ENCODE measurements at regions not wholly inside any gene's neighbourhood (a gene's known extent, or its start where the extent isn't known, plus 50 kb on each side); places are given as distances from the start of the nearest gene placed in this dataset.
"Not testable (repeated sequence)": the region's sequence is repeated elsewhere in the genome, so short reads cannot be mapped to it uniquely, and the experiment has no call there.

GRCh38 chr4:74505355-74505978 is 60.5 kb downstream of the AREG start:
- in situ Hi-C loops (cut with MboI; ENCODE audit: low sequenced_read_pairs in 4 of 4); H3K27me3 ChIP-seq; intact Hi-C loops (cut with DNase I; ENCODE audit: low total_unique reads); H3K27ac ChIP-seq; ATAC-seq; H3K4me1 ChIP-seq; H3K4me3 ChIP-seq; DNase-seq; H3K36me3 ChIP-seq; H3K9me3 ChIP-seq: not testable (repeated sequence)

GRCh38 chr4:74509363-74509762 is 64.4 kb downstream of the AREG start:
- DNase-seq; H3K27ac ChIP-seq; ATAC-seq; H3K27me3 ChIP-seq; in situ Hi-C loops (cut with MboI; ENCODE audit: low sequenced_read_pairs in 4 of 4); H3K9me3 ChIP-seq; H3K36me3 ChIP-seq; H3K4me3 ChIP-seq; intact Hi-C loops (cut with DNase I; ENCODE audit: low total_unique reads); H3K4me1 ChIP-seq: not testable (repeated sequence)

GRCh38 chr4:74516303-74516702 is 71.4 kb downstream of the AREG start:
- Histone ChIP-seq H3K36me3 (no peaks in the 10 kb centered on the region), H3K27me3 (no peaks in the 10 kb centered on the region), H3K9me3 (no peaks in the 10 kb centered on the region), H3K4me3 (no peak overlapping the region), H3K27ac (no peak overlapping the region), H3K4me1 (no peaks in the 10 kb centered on the region)
- in situ Hi-C loops (cut with MboI; ENCODE audit: low sequenced_read_pairs in 4 of 4): no loop called here
- ATAC-seq: no peak
- TF ChIP-seq CTCF (IDR thresholded peaks at IDR 0.05 in 4 of 5, conservative IDR thresholded peaks at IDR 0.05 in 1 of 5) (no peak), POLR2A (IDR thresholded peaks at IDR 0.05) (no peak)
- intact Hi-C loops (cut with DNase I; ENCODE audit: low total_unique reads): no loop called here
- DNase-seq: no peak

GRCh38 chr4:74517996-74518395 is 73.1 kb downstream of the AREG start:
- Histone ChIP-seq H3K4me1 (no peaks in the 10 kb centered on the region), H3K36me3 (no peaks in the 10 kb centered on the region), H3K4me3 (no peak overlapping the region), H3K27me3 (no peaks in the 10 kb centered on the region), H3K9me3 (no peaks in the 10 kb centered on the region), H3K27ac (no peak overlapping the region)
- ATAC-seq (no peak), DNase-seq (no peak)
- TF ChIP-seq POLR2A (IDR thresholded peaks at IDR 0.05): no peak
- no peak for TF ChIP-seq CTCF (IDR thresholded peaks at IDR 0.05 in 4 of 5, conservative IDR thresholded peaks at IDR 0.05 in 1 of 5)
- intact Hi-C loops (cut with DNase I; ENCODE audit: low total_unique reads): no loop called here
- in situ Hi-C loops (cut with MboI; ENCODE audit: low sequenced_read_pairs in 4 of 4): no loop called here

- H3K27ac ChIP-seq: no peak overlapping the region
- no peaks in the 10 kb centered on the region for H3K4me1 ChIP-seq
- H3K36me3 ChIP-seq: no peaks in the 10 kb centered on the region
- no peak overlapping the region for H3K4me3 ChIP-seq
- intact Hi-C loops (cut with DNase I; ENCODE audit: low total_unique reads): no loop called here
- H3K9me3 ChIP-seq: no peaks in the 10 kb centered on the region
- ATAC-seq (no peak), DNase-seq (no peak)
- in situ Hi-C loops (cut with MboI; ENCODE audit: low sequenced_read_pairs in 4 of 4): loop anchor here in 1 of 4 donors (10.0 kb wide), 1 partner anchor 148 kb away; no protein-coding TSS in a partner anchor
- TF ChIP-seq POLR2A (IDR thresholded peaks at IDR 0.05) (no peak), CTCF (IDR thresholded peaks at IDR 0.05 in 4 of 5, conservative IDR thresholded peaks at IDR 0.05 in 1 of 5) (no peak)
- no peaks in the 10 kb centered on the region for H3K27me3 ChIP-seq
Measured at GRCh38 chr4:74522251-74522991, 77.5 kb downstream of the AREG start.
